Activated T-helper 2 cell treated with anti-CD3 and anti-CD28 coated beads, Interferon-gamma antibody, Interleukin-2, Interleukin-4, amounts not matched to agents 10 μg/mL and 5 μg/mL and 100 μg/mL, durations not matched to agents 14 hours and 24 hours and 36 hours (primary cell): ENCODE measurements at regions not wholly inside any gene's neighbourhood (a gene's known extent, or its start where the extent isn't known, plus 50 kb on each side); places are given as distances from the start of the nearest gene placed in this dataset.

ENCODE experiments used
- DNase-seq: peaks from one replicate; pipeline ENCODE4 v3.0.0; 2021; ENCODE audit warnings: low spot score
- H3K27ac Mint-ChIP-seq: one replicate; pipeline ENCODE4 v1.8.0; 2021; ENCODE audit warnings: mixed read lengths
- H3K27me3 Mint-ChIP-seq: one replicate; pipeline ENCODE4 v1.8.0; 2021; ENCODE audit warnings: low read depth, mixed read lengths
- H3K36me3 Mint-ChIP-seq: one replicate; pipeline ENCODE4 v1.8.0; 2021; ENCODE audit warnings: low read depth, mixed read lengths
- H3K4me1 Mint-ChIP-seq: one replicate; pipeline ENCODE4 v1.8.0; 2021; ENCODE audit warnings: low read depth, mixed read lengths
- H3K4me3 Mint-ChIP-seq: one replicate; pipeline ENCODE4 v1.8.0; 2021; ENCODE audit warnings: low read depth, mild to moderate bottlenecking, moderate library complexity, mixed read lengths
- H3K9me3 Mint-ChIP-seq: one replicate; pipeline ENCODE4 v1.8.0; 2021; ENCODE audit warnings: mixed read lengths
- intact Hi-C: fragments of 100-400 bp; cut with micrococcal nuclease; formaldehyde crosslinking; loops from one replicate; pipeline ENCODE4 v1.15.1; 2023

GRCh38 chr1:193846411-193846810 lies 660.0 kb upstream of the B3GALT2 start:
- Mint-ChIP-seq H3K9me3 (peaks cover 7% of the 10 kb centered on the region), H3K36me3 (no peaks in the 10 kb centered on the region), H3K27me3 (no peaks in the 10 kb centered on the region), H3K4me1 (no peaks in the 10 kb centered on the region), H3K27ac (no peak overlapping the region), H3K4me3 (no peak overlapping the region)
- intact Hi-C loops, result no loop called here
- no peak for DNase-seq

- H3K4me1 Mint-ChIP-seq, result no peaks in the 10 kb centered on the region
- H3K4me3 Mint-ChIP-seq, result no peak overlapping the region
- H3K27me3 Mint-ChIP-seq, result no peaks in the 10 kb centered on the region
- peaks cover 7% of the 10 kb centered on the region for H3K9me3 Mint-ChIP-seq
- intact Hi-C loops, result no loop called here
- no peaks in the 10 kb centered on the region for H3K36me3 Mint-ChIP-seq
- H3K27ac Mint-ChIP-seq, result no peak overlapping the region
- no peak for DNase-seq
Observed at GRCh38 chr1:193841857-193842256, 655.4 kb upstream of the B3GALT2 start.

GRCh38 chr1:193831465-193831864 lies 645.1 kb upstream of the B3GALT2 start:
- no peaks in the 10 kb centered on the region for H3K4me1 Mint-ChIP-seq
- H3K9me3 Mint-ChIP-seq, result peaks cover 37% of the 10 kb centered on the region
- no peaks in the 10 kb centered on the region for H3K36me3 Mint-ChIP-seq
- no peaks in the 10 kb centered on the region for H3K27me3 Mint-ChIP-seq
- intact Hi-C loops, result no loop called here
- no peak overlapping the region for H3K27ac Mint-ChIP-seq
- H3K4me3 Mint-ChIP-seq, result no peak overlapping the region
- no peak for DNase-seq

- Mint-ChIP-seq H3K9me3 (peaks cover 25% of the 10 kb centered on the region), H3K36me3 (no peaks in the 10 kb centered on the region), H3K4me1 (no peaks in the 10 kb centered on the region), H3K27ac (no peak overlapping the region), H3K27me3 (no peaks in the 10 kb centered on the region), H3K4me3 (no peak overlapping the region)
- intact Hi-C loops, result no loop called here
- DNase-seq, result no peak
Observed at GRCh38 chr1:193827516-193827915, 641.1 kb upstream of the B3GALT2 start.

GRCh38 chr1:193819376-193819775 lies 633.0 kb upstream of the B3GALT2 start:
- Mint-ChIP-seq H3K27me3 (no peaks in the 10 kb centered on the region), H3K27ac (no peak overlapping the region), H3K9me3 (peaks cover 9% of the 10 kb centered on the region), H3K4me1 (no peaks in the 10 kb centered on the region), H3K4me3 (no peak overlapping the region), H3K36me3 (no peaks in the 10 kb centered on the region)
- intact Hi-C loops, result no loop called here
- DNase-seq, result no peak

- DNase-seq, result no peak
- peaks cover 10% of the 10 kb centered on the region for H3K9me3 Mint-ChIP-seq
- H3K27ac Mint-ChIP-seq, result no peak overlapping the region
- H3K27me3 Mint-ChIP-seq, result no peaks in the 10 kb centered on the region
- H3K4me1 Mint-ChIP-seq, result peaks cover 11% of the 10 kb centered on the region
- peaks cover 5% of the 10 kb centered on the region for H3K36me3 Mint-ChIP-seq
- intact Hi-C loops, result loop anchor here (10.0 kb wide), 1 partner anchor 272 kb away; no protein-coding TSS in a partner anchor
- no peak overlapping the region for H3K4me3 Mint-ChIP-seq
Observed at GRCh38 chr1:193807208-193807607, 620.8 kb upstream of the B3GALT2 start.

GRCh38 chr1:193806079-193807048 lies 620.0 kb upstream of the B3GALT2 start:
- intact Hi-C loops, result loop anchor here (10.0 kb wide), 1 partner anchor 272 kb away; no protein-coding TSS in a partner anchor
- Mint-ChIP-seq H3K9me3 (peaks cover 11% of the 10 kb centered on the region), H3K27me3 (no peaks in the 10 kb centered on the region), H3K4me1 (peaks cover 12% of the 10 kb centered on the region), H3K36me3 (peaks cover 5% of the 10 kb centered on the region), H3K4me3 (no peak overlapping the region), H3K27ac (no peak overlapping the region)
- no peak for DNase-seq

GRCh38 chr1:193799948-193800690 lies 613.7 kb upstream of the B3GALT2 start:
- intact Hi-C loops, result loop anchor here (1.0 to 10.0 kb wide), 4 partner anchors 99 to 383 kb away; no protein-coding TSS in a partner anchor
- H3K36me3 Mint-ChIP-seq, result peaks cover 5% of the 10 kb centered on the region
- no peak overlapping the region for H3K4me3 Mint-ChIP-seq
- H3K4me1 Mint-ChIP-seq, result peaks cover 13% of the 10 kb centered on the region
- H3K27ac Mint-ChIP-seq, result peak overlapping the region; percentile 5
- no peak for DNase-seq
- no peaks in the 10 kb centered on the region for H3K27me3 Mint-ChIP-seq
- peaks cover 11% of the 10 kb centered on the region for H3K9me3 Mint-ChIP-seq

- Mint-ChIP-seq H3K4me1 (peaks cover 13% of the 10 kb centered on the region), H3K4me3 (no peak overlapping the region), H3K36me3 (peaks cover 5% of the 10 kb centered on the region), H3K9me3 (peaks cover 11% of the 10 kb centered on the region), H3K27me3 (no peaks in the 10 kb centered on the region), H3K27ac (no peak overlapping the region)
- intact Hi-C loops, result no loop called here
- DNase-seq, result no peak
Observed at GRCh38 chr1:193799371-193799770, 613.0 kb upstream of the B3GALT2 start.

- H3K4me1 Mint-ChIP-seq, result peaks cover 2% of the 10 kb centered on the region
- H3K27me3 Mint-ChIP-seq, result no peaks in the 10 kb centered on the region
- no peaks in the 10 kb centered on the region for H3K9me3 Mint-ChIP-seq
- H3K4me3 Mint-ChIP-seq, result no peak overlapping the region
- H3K27ac Mint-ChIP-seq, result no peak overlapping the region
- intact Hi-C loops, result no loop called here
- no peaks in the 10 kb centered on the region for H3K36me3 Mint-ChIP-seq
- DNase-seq, result no peak
Observed at GRCh38 chr1:193794239-193794638, 607.8 kb upstream of the B3GALT2 start.

GRCh38 chr1:193791746-193792145 lies 605.3 kb upstream of the B3GALT2 start:
- DNase-seq, result no peak
- no peak overlapping the region for H3K4me3 Mint-ChIP-seq
- no peak overlapping the region for H3K27ac Mint-ChIP-seq
- no peaks in the 10 kb centered on the region for H3K36me3 Mint-ChIP-seq
- H3K9me3 Mint-ChIP-seq, result no peaks in the 10 kb centered on the region
- intact Hi-C loops, result no loop called here
- no peaks in the 10 kb centered on the region for H3K27me3 Mint-ChIP-seq
- no peaks in the 10 kb centered on the region for H3K4me1 Mint-ChIP-seq

GRCh38 chr1:193787061-193787460 lies 600.6 kb upstream of the B3GALT2 start:
- DNase-seq, result no peak
- Mint-ChIP-seq H3K27ac (no peak overlapping the region), H3K9me3 (no peaks in the 10 kb centered on the region), H3K4me3 (no peak overlapping the region), H3K4me1 (no peaks in the 10 kb centered on the region), H3K36me3 (no peaks in the 10 kb centered on the region), H3K27me3 (no peaks in the 10 kb centered on the region)
- intact Hi-C loops, result no loop called here
